HG03521 (cell line): ENCODE measurements at regions not wholly inside any gene's neighbourhood (a gene's known extent, or its start where the extent isn't known, plus 50 kb on each side); places are given as distances from the start of the nearest gene placed in this dataset.
A peak's percentile ranks its signal among the peaks of the same experiment; 100 is the strongest.

ENCODE experiments used
- ATAC-seq: cut with Tn5 transposase; IDR thresholded peaks from one replicate; pipeline ENCODE4 v1.9.1; 2021; ENCODE audit warnings: mild to moderate bottlenecking, moderate library complexity; ENCODE audit not compliant: unreplicated experiment

DNA sequence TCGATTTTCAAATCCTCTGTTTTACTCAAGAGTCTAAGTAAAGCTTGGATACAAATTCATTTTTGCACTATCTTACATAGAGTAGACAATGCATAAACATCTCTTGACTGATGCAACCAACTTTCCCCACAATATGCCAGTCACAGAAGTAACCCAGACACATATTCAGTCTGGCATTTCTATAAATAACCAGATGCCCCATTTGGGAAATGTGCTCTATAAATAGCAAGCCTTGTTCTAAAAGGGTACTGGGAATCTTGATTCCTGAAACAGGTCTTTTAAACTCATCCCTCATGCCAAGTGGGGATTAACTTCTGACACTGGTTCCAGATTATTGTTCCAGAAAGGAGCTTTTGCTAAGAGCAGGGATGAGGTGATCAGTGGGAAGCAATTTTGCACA lies 411.7 kb downstream of the EPM2A start:
- no peak for ATAC-seq

DNA sequence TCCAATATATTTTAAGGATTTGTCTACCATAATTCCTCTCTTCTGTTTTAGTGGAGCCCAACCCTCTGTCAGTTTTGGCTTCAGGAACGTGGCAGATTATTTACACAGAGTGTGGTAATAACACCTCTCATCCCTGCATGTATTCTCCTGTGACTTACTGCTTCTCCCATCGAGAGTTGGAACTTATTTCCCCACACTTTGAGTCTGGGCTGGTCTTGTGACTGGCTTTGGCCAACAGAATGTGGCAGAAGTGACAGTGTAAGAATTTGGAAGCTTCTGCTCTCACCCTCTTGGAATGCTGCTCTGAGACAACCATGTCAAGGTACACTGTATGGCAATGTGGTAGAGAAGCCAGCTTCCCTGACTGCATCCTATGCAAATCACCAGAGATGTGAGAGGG lies 407.7 kb downstream of the EPM2A start:
- ATAC-seq = no peak

DNA sequence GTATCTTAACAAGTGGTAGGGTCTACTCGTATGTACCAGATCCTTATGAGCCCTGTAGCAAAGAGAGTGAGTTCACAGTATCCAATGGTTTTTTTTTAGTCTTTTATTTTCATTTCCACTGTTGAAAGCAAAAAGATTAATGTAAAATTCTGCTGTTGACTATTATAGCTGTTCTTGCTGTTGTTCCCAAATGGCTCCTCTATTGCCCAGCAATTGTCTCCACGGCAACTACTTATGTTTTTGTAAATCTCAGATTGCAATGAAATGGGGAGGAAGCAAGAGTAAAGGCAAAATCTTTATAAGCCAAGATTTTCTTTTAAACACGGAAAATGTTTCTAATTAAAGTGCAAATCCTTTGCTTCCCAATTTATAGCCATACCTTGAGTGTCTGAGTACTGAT lies 406.1 kb downstream of the EPM2A start:
- ATAC-seq = no peak

DNA sequence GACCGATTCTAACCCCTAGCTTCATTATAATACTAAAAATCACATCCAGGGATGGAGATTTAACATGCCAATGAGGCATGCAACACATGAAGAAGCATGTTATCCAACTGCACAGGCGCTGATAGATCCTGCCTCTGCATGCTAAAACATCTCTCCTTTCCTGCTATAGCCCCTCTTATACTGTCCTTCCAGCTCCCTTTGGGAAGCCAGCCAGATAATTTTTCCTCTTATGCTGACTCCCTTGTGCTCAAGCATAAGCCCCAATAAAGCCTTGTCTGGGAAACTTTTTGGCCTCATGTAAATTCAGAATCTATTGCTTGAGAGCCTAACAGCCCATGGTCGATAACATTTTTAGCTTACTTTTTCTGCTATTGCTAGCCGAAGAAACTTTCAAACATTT lies 404.3 kb downstream of the EPM2A start:
- ATAC-seq = no peak

DNA sequence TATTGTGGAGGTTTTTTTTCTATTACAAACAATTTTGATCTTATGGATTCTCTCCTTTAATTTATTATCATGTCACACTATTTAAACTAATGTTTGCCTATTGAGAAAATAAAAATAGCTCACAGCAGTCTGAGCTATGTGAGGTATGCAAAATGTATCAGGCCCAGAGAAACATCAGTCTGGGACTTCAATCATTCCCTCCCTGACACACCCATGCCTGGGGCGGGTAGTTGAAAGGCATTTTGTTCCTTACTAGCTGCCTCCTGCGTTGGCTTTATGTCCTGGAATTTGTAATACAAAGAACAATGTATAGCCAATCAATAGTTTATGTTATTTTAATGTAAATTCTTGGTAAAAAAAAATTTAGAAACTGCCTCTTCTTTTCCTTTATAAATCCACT lies 403.3 kb downstream of the EPM2A start:
- no peak for ATAC-seq

DNA sequence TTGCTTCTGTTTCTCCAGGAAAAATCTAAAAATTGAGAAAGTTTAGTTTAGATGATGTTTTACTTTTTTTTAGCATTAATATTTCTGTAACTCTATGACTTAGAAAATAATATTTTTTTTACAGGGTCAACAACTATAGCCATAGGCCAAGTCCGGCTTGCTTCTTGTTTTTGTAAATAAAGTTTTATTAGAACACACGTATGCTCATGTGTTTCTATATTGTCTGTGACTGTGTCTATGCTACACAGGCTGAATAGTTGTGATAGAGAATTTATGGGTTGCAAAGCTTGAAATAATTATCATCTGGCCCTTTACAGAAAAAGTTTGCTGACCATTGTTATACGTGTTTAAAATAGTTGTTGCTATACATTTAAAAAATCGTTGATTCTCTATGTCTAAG lies 399.2 kb downstream of the EPM2A start:
- no peak for ATAC-seq

DNA sequence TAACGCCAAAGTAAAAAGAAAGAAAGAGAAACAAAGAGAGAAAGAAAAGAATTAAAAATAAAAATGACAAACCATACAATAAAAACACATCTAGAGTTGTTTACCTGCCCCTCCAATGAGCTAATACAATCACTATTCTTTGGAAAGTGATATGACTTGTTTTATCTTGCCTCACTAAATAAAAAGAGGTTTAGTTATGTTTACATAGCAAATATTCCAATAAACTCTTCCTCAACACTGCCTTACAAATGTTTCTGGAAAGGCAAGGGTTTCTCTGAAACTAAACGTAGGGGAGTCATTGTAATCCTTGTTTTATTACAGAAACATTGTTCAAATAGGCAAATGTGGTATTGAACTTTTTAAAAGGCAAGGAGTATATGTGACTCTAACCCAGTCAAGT lies 396.2 kb downstream of the EPM2A start:
- no peak for ATAC-seq

DNA sequence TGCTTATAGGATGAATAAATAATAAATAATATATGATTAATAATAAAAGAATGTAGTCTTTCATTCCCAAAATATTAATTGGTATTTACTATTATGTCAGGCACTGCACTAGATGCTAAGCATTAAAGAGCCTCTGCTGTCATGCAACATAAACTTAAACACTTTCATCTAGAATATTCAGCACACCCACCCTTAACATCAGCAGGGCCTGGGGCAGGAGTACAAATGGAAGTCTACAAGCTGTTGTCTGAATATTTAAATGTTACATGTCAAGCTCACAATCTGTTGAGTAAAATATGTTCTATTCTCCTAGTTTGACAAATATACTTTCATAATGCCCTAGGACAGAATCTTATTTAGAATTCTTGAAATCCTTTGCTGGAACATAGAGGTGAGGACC lies 395.1 kb downstream of the EPM2A start:
- no peak for ATAC-seq

DNA sequence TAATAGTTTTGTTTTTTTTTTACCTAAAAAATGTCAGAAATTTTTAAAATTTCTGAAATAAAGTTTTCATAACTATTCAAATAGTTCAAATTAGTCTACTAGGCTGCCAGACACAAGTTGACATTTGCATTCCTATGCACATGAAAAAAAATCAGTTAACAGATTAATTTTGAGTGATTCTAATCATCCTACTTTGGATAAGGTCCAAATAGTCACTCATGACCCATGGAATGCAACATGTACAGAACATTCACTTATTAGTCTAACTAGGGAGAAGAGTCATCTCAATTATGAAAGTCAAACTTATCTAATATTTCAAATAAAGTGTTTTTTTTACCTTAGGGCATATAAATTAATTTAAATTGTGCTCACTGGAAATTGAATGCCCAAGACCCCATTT lies 390.2 kb downstream of the EPM2A start:
- no peak for ATAC-seq

DNA sequence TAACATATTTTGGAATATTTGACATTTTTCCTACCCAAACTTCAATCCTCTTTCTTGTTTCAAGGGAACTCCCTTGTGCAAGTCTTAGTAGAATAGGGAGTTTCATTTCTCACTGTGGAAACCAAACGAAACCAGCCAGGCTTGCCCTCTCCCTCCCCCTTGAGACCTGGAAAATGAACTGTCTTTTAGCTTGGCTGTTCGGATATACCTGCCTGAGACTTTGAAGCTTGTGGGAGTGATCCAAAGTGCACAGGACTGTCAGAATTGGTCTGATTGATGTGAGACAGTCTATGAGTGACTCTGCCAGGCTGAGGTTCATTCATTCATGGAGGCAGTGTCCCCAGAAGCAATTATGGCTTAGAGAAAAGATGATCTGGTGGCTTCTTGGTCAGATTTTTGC lies 388.1 kb downstream of the EPM2A start:
- no peak for ATAC-seq

DNA sequence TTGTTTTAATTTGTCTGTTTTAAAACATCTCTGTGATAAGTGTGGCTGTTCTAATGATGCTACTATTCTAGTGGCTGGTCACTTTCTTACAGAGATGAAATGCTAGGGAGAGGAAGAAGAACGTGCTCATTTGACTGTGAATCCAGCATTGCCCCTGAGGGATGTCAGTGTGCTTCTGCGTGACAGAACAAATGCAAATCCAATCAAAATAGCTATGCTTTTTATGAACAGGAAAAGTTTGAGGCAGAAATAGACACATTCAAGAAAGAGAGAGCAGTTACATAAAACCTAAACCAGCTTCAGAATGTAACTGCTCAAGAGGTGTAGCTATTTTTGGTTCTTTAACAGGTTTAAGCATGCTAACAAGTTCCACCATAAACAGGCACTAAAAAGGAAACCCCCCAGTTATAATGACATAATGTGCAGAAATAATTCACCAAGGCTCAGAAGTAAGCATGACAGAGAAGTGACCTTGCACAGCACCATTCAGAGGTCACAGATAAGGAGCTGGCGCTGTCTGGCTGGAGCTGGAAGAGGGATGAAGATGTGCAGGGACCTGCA lies 385.3 kb downstream of the EPM2A start:
- ATAC-seq = peak; percentile 77

DNA sequence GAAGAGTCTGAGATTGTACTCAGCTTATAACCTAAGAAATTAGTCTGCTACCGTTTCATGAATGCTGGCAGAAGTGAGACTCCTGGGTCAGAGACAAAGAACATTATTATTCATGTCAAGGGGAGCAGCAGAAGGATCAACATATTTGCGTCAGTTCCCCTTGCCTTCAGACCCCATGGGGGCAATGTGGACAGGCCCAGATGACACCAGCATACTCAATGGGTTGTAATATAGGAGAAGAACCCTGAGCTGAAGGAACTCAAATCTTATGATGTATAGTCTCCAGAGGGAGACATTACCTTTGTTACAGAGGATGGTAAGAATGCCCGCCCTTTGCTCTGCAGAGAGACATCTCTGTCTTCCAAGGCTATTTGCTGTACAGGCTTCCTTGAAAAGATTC lies 384.4 kb downstream of the EPM2A start:
- no peak for ATAC-seq

DNA sequence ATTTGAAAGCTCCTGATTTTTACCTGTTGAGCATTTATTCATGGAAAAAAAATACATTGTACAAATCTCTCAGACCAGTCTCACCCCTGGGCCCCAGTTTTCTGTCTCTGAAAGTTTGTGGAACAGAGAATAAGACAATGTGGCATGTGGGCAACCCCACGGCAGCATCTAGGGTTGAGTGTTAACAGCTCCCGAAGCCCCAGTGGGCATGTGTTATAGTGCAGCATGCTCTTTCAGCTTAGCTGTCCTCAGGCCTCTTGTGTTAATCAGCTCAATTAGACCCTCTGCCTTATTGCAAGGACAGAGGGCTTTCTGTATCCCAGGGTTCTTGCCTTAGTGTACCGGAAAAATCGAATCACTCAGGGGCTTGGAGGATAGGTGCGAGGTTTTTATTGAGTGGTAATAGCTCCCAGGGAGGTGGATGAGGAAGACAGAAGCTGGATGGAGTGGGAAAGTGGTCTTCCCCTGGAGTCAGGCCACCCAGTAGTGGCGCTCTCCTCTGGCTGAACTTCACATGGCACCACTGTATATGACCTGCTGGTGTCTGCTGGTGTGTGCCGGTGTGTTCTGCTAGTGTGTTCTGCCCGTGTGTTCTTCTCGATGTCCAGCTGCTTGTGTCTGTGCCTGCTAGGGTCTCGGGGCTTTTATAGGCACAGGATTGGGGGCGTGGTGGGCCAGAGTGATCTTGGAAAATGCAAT lies 382.8 kb downstream of the EPM2A start:
- no peak for ATAC-seq

DNA sequence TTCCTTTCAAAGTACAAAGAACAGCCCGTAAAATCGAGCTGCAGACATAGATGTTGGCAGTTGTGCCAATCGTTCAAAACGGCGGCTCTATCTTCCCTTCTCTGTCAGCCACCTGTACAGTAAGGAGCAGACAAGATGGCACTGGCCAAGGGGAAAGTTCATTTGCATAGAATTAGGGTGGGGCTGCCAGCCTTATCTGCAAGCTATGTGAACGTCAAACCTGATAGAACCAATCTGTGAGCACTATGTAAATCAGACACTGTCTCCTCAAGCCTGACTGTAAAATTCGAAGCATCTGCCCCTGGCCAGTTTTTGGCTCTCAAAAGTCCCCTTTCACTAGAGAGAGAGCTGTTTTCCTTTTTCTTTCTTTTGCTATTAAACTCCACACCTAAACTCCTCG lies 374.5 kb downstream of the EPM2A start:
- ATAC-seq = no peak

DNA sequence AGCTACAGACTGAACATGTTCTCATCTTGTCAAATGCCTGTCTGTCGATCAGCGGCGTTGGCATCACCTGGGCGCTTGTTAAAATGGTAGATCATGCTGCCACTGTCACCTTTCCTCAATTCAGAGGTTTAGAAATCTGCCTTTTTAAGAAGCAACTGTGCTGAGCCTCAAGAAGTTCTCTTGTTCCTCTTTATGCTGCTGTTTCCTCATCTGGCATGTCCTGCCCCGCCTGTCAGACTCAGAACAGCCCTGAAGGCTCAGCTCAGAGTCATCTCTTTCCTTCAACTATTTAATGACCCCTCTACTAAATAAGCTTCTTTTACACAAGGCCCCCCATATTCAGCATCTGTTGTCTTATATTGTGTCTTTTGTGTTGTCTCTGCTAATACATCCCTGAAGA lies 368.2 kb downstream of the EPM2A start:
- no peak for ATAC-seq

DNA sequence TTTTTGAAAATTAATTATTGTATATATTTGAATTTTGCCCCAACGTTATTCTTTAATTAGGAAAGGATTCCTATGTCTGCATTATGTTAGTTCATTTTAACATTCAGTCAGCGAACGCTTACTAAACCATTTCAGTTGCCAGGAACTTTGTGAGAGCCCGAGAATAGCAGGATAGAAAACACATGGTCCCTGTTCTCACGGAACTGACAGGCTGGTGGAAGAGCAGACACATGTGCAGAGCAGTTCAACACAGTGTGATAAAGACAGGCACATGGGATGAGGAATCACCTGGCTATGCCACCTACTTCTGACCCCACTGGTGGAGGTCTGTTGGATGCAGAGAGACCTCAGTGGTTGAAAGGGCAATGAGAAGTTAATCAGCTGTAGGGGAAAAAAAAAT lies 367.2 kb downstream of the EPM2A start:
- no peak for ATAC-seq

DNA sequence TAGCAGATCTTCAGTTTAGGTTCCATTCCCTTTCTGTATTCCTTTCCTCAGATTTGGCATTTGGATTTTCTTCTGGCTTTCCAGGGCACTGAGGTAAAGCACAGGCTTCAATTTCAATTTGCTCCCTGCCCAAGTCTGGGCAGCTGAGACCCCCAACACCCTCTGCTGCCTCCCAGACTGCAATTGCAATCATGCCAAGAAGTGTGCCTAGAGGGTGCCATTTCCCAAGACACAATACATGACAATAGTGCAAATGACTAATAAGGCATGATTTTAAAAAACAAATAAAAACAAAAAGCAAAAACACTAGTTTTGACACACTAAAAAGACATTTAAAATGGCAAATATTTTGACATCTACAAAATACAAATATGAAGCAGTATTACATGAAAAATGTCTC lies 364.8 kb downstream of the EPM2A start:
- ATAC-seq = no peak

DNA sequence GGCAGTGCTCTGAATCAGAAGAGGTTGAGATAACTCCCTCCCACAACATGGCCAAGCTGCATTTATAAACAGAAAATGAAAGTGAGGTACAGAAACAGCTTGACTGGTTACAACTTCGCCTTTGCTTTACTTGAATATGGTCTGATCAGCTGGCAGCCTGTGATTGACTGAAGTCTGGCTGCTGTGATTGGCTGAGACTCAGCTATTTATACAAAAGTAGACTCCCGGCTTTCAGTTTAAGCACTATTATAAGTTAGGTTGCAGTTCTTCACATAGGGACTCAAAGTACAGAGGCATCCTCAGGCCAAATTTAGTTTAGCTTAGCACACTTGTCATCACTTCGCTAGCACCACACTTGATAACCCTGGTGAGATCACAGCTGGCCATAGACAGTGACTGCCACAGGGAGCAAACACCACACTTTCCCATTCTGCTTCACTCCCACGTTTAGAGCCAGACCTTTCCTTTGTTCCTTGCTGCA lies 362.6 kb downstream of the EPM2A start:
- peak; percentile 98 for ATAC-seq

DNA sequence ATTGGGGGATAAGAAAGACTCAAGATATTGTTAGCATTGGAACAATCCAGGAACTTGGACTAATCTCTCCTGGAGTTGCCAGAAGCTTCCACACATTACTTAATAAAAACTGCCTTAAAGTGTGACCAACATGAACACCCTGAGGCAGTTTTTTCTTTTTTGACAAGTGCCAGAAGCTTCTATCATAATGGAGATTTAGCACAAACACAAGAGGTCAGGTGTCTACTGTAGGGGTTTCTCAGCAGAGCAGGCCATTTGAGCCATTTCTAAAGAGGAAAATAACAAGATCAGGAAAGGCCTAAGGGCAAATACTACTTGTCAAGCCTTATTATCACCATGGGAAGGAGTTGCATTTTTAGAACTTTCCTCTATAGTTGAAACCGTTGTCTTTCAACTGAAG lies 361.5 kb downstream of the EPM2A start:
- ATAC-seq = no peak

DNA sequence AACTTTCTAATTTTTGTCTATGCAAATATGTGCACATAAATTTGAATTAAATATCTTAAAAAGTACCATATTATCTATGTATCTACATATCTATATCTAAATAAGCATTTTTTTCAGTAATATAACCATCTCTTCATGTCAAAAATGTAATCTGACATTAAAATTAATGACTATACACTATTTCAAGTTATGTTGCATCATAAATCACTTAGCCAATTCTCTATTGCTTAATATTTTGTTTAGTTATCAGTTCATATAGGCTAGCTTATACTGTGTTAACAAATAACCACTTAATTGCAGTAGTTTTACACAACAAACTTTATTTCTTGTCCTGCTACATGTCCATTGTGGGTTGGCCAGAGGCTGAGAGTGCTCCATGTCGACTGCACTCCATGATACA lies 360.8 kb downstream of the EPM2A start:
- no peak for ATAC-seq

DNA sequence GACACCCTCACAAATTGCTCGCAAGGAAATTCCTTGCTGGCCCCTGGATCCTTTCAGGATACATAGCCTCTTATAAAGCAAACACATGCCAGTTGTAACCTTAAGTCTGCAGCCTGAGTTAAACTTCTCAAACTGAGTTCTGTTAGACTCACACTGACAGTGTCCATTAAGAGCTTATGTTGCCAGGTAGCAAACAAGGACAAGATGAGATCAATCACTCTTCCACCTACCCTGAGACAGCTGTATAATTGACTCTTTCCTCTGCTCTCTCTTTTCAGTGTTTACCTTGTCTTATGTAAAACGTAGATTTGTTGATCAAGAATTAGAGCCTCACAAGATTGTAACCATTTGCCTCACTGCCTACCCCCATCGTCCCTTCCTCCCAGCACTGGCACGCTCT lies 359.8 kb downstream of the EPM2A start:
- ATAC-seq = no peak

DNA sequence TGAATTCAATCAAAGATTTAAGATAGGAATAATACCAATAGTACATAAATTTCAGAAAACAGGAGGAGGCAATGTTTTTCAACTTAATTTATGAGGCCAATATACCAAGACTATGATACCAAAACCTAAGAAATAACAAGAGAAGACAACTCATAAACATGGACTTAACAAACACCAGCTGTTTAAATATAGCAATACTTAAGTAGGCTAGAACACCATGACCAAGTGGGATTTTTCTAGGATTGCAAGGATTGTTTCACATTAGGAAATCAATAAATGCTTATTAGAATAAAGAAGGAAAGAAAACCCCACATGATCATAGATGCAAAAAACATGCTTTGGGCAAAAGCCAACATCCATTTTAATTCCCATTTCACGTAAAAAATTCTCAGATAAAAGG lies 355.1 kb downstream of the EPM2A start:
- ATAC-seq = no peak

DNA sequence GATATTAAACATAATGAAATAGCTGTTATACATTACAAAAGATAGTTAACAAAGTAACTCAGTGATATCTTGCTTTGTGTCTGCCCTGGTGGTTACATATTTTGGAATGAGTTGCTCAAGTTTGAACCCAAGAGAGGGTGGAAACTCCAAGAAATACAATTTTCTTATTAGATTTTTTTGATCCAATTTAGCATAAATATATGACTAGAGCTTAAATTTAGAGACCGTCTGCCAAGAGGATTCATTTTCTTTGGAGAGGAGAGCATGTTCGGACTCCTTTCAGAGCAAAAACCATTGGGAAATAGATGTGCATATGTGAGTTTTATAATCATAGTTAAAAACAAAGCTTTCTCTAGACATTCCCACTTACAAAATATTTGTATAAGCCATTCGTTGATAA lies 353.4 kb downstream of the EPM2A start:
- no peak for ATAC-seq
